Activated naive CD8-positive, alpha-beta T cell treated with anti-CD3 and anti-CD28 coated beads, Interleukin-2, amount 50 U/mL, for 24 hours (primary cell): ENCODE measurements at regions not wholly inside any gene's neighbourhood (a gene's known extent, or its start where the extent isn't known, plus 50 kb on each side); places are given as distances from the start of the nearest gene placed in this dataset.
A peak's percentile ranks its signal among the peaks of the same experiment; 100 is the strongest.

Experiments
- ATAC-seq: fragments of 150-1000 bp; cut with Tn5 transposase; one replicate; pipeline ENCODE4 v1.10.0; 2021
- DNase-seq: peaks from one replicate; pipeline ENCODE4 v3.0.0; 2021
- H3K27ac Mint-ChIP-seq: one replicate; pipeline ENCODE4 v1.8.0; 2021; ENCODE audit warnings: mild to moderate bottlenecking, mixed read lengths
- H3K27me3 Mint-ChIP-seq: one replicate; pipeline ENCODE4 v1.8.0; 2021; ENCODE audit warnings: mixed read lengths
- H3K36me3 Mint-ChIP-seq: one replicate; pipeline ENCODE4 v1.8.0; 2021; ENCODE audit warnings: low read depth, mixed read lengths
- H3K4me1 Mint-ChIP-seq: one replicate; pipeline ENCODE4 v1.8.0; 2021; ENCODE audit warnings: mixed read lengths
- H3K4me3 Mint-ChIP-seq: one replicate; pipeline ENCODE4 v1.8.0; 2021; ENCODE audit warnings: mild to moderate bottlenecking, moderate library complexity, mixed read lengths
- H3K9me3 Mint-ChIP-seq: one replicate; pipeline ENCODE4 v1.8.0; 2021; ENCODE audit warnings: mixed read lengths

GRCh38 chr10:128326851-128327250, 200.6 kb upstream of the MKI67 start:
- Mint-ChIP-seq H3K27ac (no peak overlapping the region), H3K36me3 (no peaks in the 10 kb centered on the region), H3K4me1 (no peaks in the 10 kb centered on the region), H3K27me3 (peaks cover 2% of the 10 kb centered on the region), H3K9me3 (no peaks in the 10 kb centered on the region), H3K4me3 (no peak overlapping the region)
- DNase-seq, result no peak
- ATAC-seq, result no peak

GRCh38 chr10:128336401-128336800, 210.2 kb upstream of the MKI67 start:
- no peaks in the 10 kb centered on the region for H3K36me3 Mint-ChIP-seq

GRCh38 chr10:128337860-128338378, 211.7 kb upstream of the MKI67 start:
- Mint-ChIP-seq H3K27me3 (peaks cover 13% of the 10 kb centered on the region), H3K27ac (no peak overlapping the region), H3K4me1 (no peaks in the 10 kb centered on the region), H3K4me3 (no peak overlapping the region), H3K9me3 (peaks cover 5% of the 10 kb centered on the region), H3K36me3 (no peaks in the 10 kb centered on the region)
- DNase-seq (no peak), ATAC-seq (no peak)

More at GRCh38 chr10:128336401-128336800, 210.2 kb upstream of the MKI67 start:
- no peaks in the 10 kb centered on the region for H3K4me1 Mint-ChIP-seq
- no peak overlapping the region for H3K27ac Mint-ChIP-seq
- ATAC-seq (no peak), DNase-seq (no peak)
- peaks cover 10% of the 10 kb centered on the region for H3K27me3 Mint-ChIP-seq
- H3K9me3 Mint-ChIP-seq, result peaks cover 5% of the 10 kb centered on the region
- no peak overlapping the region for H3K4me3 Mint-ChIP-seq

GRCh38 chr10:128338951-128339350, 212.7 kb upstream of the MKI67 start:
- DNase-seq (no peak), ATAC-seq (no peak)
- Mint-ChIP-seq H3K36me3 (no peaks in the 10 kb centered on the region), H3K27ac (no peak overlapping the region), H3K27me3 (peaks cover 13% of the 10 kb centered on the region), H3K4me3 (no peak overlapping the region), H3K4me1 (no peaks in the 10 kb centered on the region), H3K9me3 (no peaks in the 10 kb centered on the region)

GRCh38 chr10:128339753-128340152, 213.5 kb upstream of the MKI67 start:
- no peak for DNase-seq
- H3K9me3 Mint-ChIP-seq, result no peaks in the 10 kb centered on the region
- no peak overlapping the region for H3K4me3 Mint-ChIP-seq
- H3K27me3 Mint-ChIP-seq, result peaks cover 12% of the 10 kb centered on the region
- H3K4me1 Mint-ChIP-seq, result no peaks in the 10 kb centered on the region
- no peak for ATAC-seq
- H3K27ac Mint-ChIP-seq, result no peak overlapping the region
- no peaks in the 10 kb centered on the region for H3K36me3 Mint-ChIP-seq

GRCh38 chr10:128345353-128345752, 219.1 kb upstream of the MKI67 start:
- no peak for ATAC-seq
- DNase-seq, result no peak
- Mint-ChIP-seq H3K9me3 (no peaks in the 10 kb centered on the region), H3K36me3 (no peaks in the 10 kb centered on the region), H3K4me3 (no peak overlapping the region), H3K27ac (no peak overlapping the region), H3K27me3 (peaks cover 10% of the 10 kb centered on the region), H3K4me1 (no peaks in the 10 kb centered on the region)

- Mint-ChIP-seq H3K4me1 (no peaks in the 10 kb centered on the region), H3K27me3 (peaks cover 2% of the 10 kb centered on the region), H3K36me3 (no peaks in the 10 kb centered on the region), H3K9me3 (no peaks in the 10 kb centered on the region), H3K27ac (no peak overlapping the region), H3K4me3 (no peak overlapping the region)
- ATAC-seq, result no peak
- no peak for DNase-seq
These were observed 234.6 kb upstream of the MKI67 start for GRCh38 chr10:128360783-128361182.

- H3K27me3 Mint-ChIP-seq, result peaks cover 2% of the 10 kb centered on the region
- H3K27ac Mint-ChIP-seq, result no peak overlapping the region
- ATAC-seq, result no peak
- no peaks in the 10 kb centered on the region for H3K4me1 Mint-ChIP-seq
- H3K4me3 Mint-ChIP-seq, result no peak overlapping the region
- no peaks in the 10 kb centered on the region for H3K36me3 Mint-ChIP-seq
- no peaks in the 10 kb centered on the region for H3K9me3 Mint-ChIP-seq
- no peak for DNase-seq
These were observed 235.3 kb upstream of the MKI67 start for GRCh38 chr10:128361487-128361886.

GRCh38 chr10:128362514-128362913, 236.3 kb upstream of the MKI67 start:
- no peak overlapping the region for H3K4me3 Mint-ChIP-seq
- no peak for DNase-seq
- H3K27me3 Mint-ChIP-seq, result peaks cover 2% of the 10 kb centered on the region
- no peaks in the 10 kb centered on the region for H3K9me3 Mint-ChIP-seq
- no peaks in the 10 kb centered on the region for H3K4me1 Mint-ChIP-seq
- no peak for ATAC-seq
- no peak overlapping the region for H3K27ac Mint-ChIP-seq
- H3K36me3 Mint-ChIP-seq, result no peaks in the 10 kb centered on the region

GRCh38 chr10:128364631-128365030, 238.4 kb upstream of the MKI67 start:
- Mint-ChIP-seq H3K36me3 (no peaks in the 10 kb centered on the region), H3K4me1 (no peaks in the 10 kb centered on the region), H3K4me3 (no peak overlapping the region), H3K9me3 (peaks cover under 1% of the 10 kb centered on the region), H3K27me3 (peaks cover 2% of the 10 kb centered on the region), H3K27ac (no peak overlapping the region)
- ATAC-seq (no peak), DNase-seq (no peak)

- Mint-ChIP-seq H3K27me3 (peaks cover 4% of the 10 kb centered on the region), H3K4me1 (no peaks in the 10 kb centered on the region), H3K27ac (no peak overlapping the region), H3K9me3 (peaks cover 3% of the 10 kb centered on the region), H3K4me3 (no peak overlapping the region), H3K36me3 (no peaks in the 10 kb centered on the region)
- DNase-seq, result no peak
- no peak for ATAC-seq
These were observed 239.0 kb upstream of the MKI67 start for GRCh38 chr10:128365156-128365725.

- peaks cover 3% of the 10 kb centered on the region for H3K9me3 Mint-ChIP-seq
- no peaks in the 10 kb centered on the region for H3K4me1 Mint-ChIP-seq
- H3K27me3 Mint-ChIP-seq, result peaks cover 4% of the 10 kb centered on the region
- DNase-seq (no peak), ATAC-seq (no peak)
- H3K27ac Mint-ChIP-seq, result no peak overlapping the region
- H3K36me3 Mint-ChIP-seq, result no peaks in the 10 kb centered on the region
- H3K4me3 Mint-ChIP-seq, result no peak overlapping the region
These were observed 241.6 kb upstream of the MKI67 start for GRCh38 chr10:128367807-128368206.

GRCh38 chr10:128369101-128369650, 243.0 kb upstream of the MKI67 start:
- ATAC-seq (no peak), DNase-seq (no peak)
- Mint-ChIP-seq H3K27me3 (peaks cover 5% of the 10 kb centered on the region), H3K27ac (no peak overlapping the region), H3K9me3 (peaks cover 3% of the 10 kb centered on the region), H3K4me3 (no peak overlapping the region), H3K36me3 (no peaks in the 10 kb centered on the region), H3K4me1 (no peaks in the 10 kb centered on the region)

GRCh38 chr10:128373071-128373749, 247.0 kb upstream of the MKI67 start:
- Mint-ChIP-seq H3K4me1 (no peaks in the 10 kb centered on the region), H3K9me3 (peaks cover 3% of the 10 kb centered on the region), H3K4me3 (no peak overlapping the region), H3K27ac (no peak overlapping the region), H3K36me3 (no peaks in the 10 kb centered on the region), H3K27me3 (peaks cover 6% of the 10 kb centered on the region)
- no peak for DNase-seq
- peak; percentile 51 for ATAC-seq

GRCh38 chr10:128373831-128374230, 247.6 kb upstream of the MKI67 start:
- peaks cover 3% of the 10 kb centered on the region for H3K9me3 Mint-ChIP-seq
- no peaks in the 10 kb centered on the region for H3K36me3 Mint-ChIP-seq
- H3K27me3 Mint-ChIP-seq, result peaks cover 6% of the 10 kb centered on the region
- no peak for DNase-seq
- no peak for ATAC-seq
- H3K4me3 Mint-ChIP-seq, result no peak overlapping the region
- no peaks in the 10 kb centered on the region for H3K4me1 Mint-ChIP-seq
- H3K27ac Mint-ChIP-seq, result no peak overlapping the region
